HG03571 (cell line): ENCODE measurements at regions not wholly inside any gene's neighbourhood (a gene's known extent, or its start where the extent isn't known, plus 50 kb on each side); places are given as distances from the start of the nearest gene placed in this dataset.

Experiments
- ATAC-seq: cut with Tn5 transposase; IDR thresholded peaks from one replicate; pipeline ENCODE4 v1.9.1; 2021; ENCODE audit not compliant: unreplicated experiment

DNA sequence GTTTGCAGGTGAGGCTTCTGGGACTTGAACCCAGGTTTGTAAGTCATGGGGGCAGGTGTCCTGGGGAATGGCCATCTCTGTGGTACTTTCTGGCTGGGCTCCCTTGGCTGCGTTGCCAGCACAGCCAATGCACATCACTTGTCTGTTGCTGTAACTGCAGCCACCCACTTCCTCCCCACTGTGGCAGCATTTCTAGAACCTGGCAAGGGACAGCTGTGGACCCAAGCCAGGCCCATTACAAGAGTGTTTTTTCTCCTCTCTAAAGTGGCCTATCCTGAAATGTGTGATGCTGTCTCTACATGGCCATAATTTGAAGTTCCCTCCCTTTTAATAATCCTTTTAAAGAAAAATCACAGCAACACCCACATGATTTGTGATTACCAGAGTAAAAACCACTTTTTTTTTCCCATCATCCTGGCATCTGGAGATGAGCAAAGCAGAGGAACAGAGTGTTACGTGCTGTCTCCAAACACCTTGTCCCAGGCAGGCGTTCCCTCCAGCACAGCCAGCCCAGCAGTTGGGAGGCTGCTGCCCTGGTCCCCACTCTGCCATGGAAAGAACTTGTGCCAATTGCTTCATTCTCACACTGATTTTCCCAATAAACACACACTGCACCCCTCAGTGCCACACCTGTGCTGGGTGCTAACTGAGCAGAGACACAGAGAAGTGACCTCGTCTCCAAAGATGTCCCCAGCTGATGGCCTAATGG is 360.6 kb upstream of the USP24 start:
- ATAC-seq = no peak

DNA sequence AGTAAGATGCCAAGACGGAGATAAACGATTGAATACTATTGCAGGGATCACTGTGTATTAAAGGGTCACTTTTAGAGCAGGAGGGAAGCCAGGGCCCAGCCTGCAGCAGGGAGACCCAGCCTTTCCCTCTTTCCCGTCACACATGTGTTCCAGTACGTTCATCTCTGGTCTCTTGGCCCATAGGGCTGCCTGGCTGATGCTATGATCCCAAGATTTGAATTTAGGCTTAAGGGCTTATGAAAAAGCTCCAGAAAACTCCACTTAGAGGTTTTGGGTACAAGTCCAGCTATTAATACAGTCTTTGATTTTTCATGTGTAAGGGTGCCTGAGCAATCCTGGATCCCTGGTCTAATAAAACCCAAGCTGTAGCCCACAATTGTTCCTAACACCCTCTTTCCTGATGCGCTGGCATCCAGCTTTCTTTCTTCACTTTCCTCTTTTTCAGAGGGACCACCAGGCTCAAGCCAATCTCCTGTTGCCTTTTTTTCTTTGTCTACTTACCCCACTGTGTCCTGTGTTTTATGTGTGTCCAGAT is 359.6 kb upstream of the USP24 start:
- ATAC-seq = no peak

DNA sequence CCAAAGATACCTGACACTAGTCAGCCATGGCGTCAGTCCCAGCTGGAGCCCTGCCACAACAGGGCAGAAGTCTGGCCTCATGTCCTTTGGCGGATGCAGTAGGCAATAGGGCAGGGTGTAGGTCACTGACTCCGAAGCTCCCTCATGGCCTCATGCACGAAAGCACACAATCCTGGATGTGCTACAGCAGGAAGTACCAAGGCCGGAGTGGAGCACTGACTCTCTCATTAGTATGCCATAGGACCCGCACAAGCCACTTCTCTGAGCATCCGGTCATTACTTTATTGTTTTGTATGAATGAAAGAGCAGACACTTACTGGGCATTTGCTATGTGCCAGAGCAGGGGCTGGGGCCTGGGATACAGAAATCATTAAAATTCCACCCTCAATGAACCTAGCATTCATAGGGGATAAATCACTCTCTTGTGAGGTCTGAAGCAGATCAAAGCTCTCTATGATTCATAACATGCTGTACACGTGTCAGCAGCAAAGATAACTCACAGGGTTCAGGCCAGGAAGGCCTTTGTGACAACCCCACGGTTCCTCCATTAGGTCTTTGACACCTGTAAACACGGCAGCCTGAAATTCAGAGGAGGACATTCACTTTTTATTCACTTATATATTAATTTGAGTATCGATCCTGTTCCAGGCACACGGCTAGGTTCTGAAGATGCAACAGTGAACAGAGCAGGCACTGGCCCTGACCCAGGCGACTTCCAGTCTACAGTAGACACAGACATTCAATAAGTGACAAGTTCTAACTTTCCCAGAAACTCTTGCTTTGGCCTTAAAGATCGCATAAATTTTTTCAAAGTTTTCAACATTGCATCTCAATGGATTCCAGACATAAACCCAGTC is 357.9 kb upstream of the USP24 start:
- ATAC-seq = no peak

DNA sequence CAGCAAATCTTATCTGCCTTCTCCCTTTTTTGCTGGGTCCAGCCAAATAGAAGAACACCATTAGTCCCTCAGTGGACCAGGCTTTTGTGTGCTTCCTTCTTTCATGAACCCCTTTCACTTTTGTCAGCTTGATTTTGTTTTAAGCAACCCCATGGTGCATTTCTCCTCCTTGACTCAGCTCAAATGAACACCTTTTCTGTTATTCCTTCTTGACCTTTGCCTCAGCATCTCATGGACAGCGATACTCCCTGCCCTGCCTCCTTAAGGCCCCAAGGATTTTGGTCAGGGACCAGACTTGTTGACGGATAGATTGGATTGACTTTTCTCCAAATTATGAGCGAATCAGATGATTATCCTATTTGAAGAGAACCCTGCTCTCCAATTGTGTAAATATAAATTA is 356.6 kb upstream of the USP24 start:
- ATAC-seq = no peak

DNA sequence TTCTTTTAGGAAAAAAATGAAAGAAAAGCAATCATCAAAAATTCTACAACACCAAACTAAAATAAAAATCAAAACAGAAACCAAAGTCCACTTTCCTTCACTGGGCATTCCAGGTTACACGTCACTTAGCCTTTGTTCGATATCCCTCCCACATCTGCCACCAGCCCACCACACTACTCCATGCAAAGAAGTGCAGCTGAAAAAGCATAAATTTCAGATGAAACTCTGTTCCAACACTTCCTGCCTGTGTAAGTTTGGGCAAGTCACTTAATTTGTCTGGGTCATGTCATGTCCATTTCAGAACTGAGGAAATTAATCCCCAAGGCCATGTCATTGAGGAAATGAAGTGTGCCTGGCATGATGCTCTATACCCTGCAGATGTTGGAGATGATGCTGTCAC is 354.3 kb upstream of the USP24 start:
- ATAC-seq = no peak

DNA sequence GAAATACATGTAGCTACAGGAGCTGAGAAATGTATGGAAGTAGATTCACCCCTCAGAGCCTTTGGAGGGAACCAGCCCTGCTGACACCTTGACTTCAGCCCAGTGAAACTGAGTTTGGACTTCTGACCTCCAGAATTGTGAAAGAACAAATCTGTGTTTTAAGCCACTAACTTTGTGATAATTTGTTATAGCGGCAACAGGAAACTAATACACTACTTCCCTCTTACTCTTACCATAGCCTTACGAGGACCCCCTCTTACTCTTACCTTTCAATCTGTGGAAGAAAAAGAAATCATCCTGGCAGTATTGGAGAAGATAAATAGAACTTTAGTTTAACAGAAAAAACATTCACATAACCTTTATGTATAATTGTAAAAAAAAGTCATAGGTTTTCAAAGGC is 353.6 kb upstream of the USP24 start:
- ATAC-seq = no peak

DNA sequence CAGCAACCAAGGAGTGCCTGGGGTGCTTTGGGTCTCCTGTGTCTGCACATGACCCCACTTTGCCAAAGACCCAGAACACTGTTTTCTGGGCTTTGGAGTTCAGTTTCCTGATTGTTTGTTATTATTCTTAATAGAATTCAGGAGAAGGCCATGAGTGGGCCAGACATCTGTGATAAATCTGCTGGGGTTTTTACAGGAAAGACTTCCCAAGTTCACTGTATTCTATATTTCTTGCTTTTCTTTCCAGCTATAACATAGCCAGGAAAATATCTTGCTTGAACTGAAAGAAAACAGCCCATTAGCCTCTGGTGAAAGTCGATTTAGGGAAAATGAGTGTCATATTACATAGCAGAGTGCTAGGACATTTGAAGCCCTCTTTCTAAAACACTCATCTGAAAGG is 345.1 kb upstream of the USP24 start:
- no peak for ATAC-seq

DNA sequence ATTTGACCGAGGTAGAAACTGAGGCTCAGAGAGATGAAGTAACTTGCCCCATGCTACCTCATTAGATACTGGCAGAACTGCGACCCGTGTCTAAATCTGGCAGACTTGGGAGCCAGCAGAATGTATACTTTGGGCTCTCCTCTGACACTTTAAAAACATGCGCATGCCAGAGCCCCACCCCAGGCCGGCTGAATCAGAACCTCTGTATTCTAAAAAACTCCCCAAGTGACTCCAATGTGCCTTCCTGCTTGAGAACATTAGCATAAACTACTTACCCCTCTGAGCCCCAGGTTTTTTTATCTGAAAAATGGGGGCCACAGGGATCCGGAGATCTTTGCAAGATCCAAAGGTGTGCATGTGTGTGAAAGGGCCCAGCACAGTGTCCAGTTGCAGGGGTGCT is 344.7 kb upstream of the USP24 start:
- no peak for ATAC-seq

DNA sequence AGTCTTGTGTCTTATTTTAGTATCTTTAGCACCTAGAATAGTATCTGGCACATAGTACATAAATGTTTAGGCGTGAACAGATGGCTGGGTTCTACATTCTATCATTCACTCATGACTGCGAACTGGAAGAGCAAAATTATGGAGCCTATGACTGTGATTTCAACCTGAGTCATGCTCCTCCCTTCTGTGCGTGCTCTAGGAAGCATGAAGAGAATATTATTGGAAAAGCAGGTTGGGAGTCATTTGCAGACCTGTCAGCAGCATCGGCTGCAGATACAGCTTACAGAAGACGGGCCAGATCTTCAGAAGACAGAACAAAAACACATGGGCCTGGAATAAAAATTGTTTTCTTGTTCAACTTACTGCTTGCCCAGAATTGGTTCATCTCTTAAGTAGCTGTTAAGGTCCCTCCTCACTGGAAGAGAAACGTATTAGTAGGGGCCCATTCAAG is 344.0 kb upstream of the USP24 start:
- ATAC-seq = no peak

DNA sequence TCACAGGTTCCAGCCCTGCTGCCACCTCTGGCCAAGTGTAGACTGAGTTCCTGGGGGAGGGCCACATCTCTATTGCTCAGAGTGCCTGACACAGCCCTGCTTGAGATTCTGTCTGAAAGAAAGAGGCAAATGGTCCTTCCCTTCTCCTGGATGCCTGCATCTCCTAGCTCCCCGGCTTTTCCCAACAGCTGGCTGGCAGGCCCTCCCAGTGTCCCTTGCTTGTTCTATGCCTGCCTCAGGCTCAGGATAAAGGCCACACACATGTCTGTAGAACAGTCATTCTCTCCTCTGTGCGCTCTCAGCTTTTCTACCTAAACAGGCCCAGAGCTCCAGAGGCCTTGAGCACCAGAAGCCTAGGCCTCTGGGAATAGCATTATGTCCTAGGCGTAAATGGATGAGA is 343.4 kb upstream of the USP24 start:
- no peak for ATAC-seq

DNA sequence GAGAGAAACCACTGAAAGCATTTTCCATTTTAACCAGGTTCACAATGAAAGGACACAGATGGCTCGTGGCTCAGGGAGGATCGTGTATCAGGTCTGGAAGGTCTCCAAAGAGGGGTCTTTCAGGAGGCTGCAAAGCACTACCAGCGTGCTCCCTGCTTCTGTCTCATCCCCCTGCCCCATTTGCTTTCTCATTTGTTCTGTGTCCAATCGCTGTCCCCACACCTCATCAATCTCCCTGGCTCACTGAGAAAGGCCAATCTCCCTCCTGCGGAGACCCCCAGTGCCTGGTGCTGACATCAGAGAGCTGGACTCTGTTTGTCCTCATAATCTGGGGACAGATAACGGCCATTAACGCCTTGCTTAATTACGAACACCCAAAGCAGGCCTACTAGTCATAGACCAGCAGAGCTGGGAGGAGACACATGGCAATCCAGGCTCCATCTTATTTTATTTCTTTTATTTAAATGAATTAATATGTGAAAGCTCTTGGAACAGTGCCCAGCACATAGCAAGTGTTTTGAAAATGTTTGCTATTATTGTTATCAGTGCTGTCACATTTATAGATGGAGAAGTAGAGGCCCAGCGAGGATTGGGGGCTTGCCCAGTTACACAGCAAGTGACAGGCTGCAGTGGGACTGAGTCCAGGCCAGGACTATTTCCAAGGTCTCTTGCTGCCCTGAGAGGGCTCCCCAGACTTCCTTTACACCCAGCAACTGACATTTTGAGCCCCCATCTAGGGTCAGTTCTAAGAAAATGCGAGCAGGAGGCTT is 341.0 kb upstream of the USP24 start:
- ATAC-seq = no peak

DNA sequence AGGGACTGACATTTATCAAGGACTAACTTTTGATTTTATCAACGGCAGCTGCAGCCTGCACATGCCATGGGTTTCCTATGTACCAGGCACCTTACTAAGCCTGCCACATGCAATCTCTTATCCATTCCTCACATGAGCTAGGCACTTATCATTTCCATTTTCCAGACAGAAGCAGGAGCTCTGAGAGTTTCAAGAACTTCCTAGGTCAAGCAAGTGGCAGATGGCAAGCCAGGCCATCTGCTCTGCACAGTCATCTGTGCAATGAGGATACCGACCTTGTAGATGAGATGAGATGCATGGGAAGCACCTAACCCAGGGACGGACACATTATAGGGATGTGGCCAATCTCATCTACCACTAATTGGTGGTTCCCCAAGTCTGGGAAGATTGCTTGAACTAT is 339.4 kb upstream of the USP24 start:
- no peak for ATAC-seq

DNA sequence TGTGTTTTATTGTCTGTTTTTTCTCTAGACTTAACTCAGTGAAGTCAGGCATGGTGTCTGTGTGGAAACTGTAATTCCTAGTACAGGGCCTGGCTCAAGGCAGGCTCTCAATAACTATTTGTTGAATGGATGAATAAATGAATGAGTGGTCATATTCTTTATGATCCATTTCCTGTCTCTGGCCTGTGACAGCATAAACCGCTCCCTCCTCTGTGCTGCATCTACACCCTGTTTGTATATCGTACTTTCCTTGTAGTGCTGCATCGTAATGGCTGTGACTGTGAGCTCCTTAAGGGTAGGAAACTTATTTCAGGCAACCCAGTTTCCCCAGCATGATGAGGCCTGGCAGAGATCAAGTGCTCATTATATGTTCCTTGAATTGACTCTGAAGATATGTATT is 337.5 kb upstream of the USP24 start:
- no peak for ATAC-seq

DNA sequence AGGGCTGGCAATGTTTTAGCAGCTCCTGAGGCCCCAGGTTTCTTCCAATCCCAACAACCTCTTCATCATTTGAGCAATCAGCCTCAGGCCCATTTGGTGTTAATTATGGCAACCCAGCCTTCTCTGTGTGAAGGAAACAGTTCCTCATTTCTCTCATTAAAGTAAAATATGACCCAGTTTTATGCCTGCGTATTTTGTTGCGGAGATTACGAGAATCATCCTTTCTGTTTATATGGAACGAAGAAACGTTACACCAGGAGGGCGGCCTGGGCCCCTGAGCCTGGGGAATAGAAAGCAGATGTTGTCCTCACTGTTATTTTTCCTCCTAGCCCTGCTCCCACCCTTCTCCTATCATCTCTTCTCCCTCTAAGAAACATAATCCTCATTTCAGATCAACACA is 332.2 kb upstream of the USP24 start:
- no peak for ATAC-seq

DNA sequence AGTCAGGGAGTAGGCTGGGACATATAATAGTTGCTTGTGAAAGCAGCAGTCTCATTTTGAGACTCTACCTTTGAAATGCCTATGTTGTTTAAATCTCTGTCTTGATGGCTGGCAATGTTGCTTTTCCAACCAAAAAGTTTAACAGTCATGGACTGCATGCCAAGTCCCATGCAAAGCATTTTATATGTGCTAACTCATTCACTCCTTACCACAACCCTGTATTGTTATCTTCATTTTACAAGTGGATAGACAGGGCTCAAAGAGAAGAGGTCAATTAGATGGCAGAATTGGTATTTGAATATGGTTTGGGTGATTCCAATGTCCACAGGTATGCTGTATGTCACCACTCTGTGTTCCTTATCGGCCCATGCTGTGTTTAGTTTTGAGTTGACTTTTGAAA is 331.4 kb upstream of the USP24 start:
- no peak for ATAC-seq

DNA sequence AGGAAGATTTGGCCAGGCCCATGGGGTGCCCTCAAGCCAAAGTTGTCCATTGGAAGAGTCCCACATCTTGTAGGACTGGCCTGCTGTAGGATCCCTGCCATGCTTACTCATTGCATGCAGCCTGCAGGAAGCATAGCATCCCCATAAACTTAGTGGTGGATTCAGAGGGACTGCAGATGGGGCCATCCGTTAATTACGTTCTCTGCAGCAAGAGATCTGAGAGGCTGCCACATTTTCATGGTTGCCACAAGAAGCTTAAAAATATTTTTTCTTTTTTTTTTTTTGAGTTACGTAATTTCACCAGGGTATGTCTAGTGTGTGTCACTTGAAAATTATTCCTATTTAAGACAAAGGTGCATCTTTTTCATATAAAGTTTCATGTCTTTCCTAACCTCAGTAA is 329.7 kb upstream of the USP24 start:
- no peak for ATAC-seq

DNA sequence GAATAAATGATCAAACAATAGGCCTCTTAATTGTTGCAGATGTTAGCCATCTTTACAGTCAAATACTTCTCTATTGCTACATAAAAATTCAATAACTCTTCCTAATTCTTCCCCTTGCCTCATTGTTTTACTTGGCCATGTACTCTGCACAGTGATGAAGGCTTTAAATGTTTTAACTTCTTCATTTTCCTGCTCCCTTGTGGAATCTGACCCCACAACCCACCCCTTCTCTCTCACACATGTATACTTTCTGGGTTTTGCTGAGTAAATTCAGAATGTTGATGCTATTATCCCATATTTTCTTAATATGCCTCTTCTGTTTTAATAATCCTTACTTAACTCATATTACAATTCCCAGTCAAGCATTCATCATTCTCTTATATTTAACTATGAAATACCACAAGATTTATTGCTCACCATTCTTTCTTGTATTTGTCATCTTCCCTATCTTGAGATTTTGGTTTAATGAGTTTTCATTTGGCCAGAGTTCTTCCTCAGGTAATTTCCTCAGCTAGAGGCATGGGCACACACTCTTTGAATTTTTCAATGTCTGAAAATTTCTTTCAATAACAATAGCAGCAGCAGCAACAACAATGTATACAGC is 327.8 kb upstream of the USP24 start:
- ATAC-seq = no peak

DNA sequence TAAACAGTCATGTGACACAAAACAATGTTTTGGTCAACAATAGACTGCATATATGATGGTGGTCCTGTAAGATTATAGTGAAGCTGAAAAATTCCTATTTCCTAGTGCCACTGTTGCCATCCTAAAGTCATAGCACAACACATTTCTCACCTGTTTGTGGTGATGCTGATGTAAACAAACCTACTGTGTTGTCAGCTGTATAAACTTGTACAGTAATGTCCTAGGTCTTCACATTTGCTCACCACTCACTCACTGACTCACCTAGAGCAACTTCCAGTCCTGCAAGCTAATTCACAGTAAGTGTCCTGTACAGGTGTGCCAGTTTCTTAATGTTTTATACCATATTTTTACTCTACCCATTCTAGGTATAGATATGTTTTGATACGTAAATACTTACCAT is 326.1 kb upstream of the USP24 start:
- no peak for ATAC-seq

DNA sequence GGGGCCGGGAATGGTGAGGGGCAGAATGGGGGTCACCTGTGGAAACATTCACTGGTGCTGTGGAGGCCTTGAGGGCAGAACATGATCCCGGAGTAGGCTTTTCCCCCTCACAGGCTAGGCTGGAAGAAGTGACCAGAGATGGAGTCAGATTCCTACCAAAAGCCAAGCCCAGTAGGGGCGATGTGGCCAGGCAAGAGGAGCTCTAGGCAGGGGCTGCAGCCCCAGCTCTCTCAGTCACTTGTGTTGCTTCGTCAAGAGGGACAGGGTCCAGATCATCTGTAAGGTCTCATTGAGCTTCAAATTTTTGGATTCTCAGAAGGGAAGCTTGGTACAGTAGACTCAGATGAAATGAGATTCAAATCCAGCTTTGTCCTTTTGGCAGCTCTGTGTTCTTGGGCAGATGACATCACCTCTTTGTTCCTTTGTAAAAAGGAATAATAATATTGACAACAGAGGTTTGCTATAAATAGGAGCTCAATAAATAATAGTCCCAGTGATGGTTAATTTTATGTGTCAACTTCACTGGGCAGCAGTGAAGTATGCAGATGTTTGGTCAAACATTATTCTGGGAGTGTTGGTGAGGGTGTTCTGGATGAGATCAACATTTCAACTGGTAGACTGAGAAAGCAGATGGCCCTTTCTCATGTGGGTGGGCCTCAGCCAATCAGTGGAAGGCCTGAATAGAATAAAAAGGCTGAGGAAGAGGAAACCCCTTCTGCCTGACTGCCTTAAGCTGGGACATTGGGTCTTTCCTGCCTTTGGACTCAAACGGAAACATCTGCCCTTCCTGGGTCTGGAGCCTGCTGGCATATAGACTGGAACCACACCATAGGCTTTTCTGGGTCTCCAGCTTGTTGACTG is 324.7 kb upstream of the USP24 start:
- no peak for ATAC-seq

DNA sequence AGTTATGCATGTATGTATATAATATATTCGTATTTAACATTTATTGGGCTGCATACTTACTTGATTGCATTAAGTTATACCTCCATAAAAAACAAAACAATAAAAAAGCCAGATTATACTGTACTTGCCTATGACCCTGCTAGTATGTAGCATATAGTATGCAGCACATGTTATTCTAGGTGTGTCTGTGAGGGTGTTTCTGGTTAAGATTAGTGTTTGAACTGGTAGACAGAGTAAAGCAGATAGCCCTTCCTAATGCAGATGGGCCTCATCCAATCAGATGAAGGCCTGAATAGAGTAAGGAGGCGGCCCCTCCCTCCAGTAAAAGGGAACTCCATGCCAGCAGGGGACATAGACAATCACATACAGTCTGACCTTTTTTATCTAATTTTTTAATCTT is 323.3 kb upstream of the USP24 start:
- ATAC-seq = no peak
